Fibroblast of lung (primary cell): ENCODE measurements at regions not wholly inside any gene's neighbourhood (a gene's known extent, or its start where the extent isn't known, plus 50 kb on each side); places are given as distances from the start of the nearest gene placed in this dataset.

ENCODE experiments used
- CTCF ChIP-seq, 2 donors: IDR thresholded peaks in 1 of 2; conservative IDR thresholded peaks in 1 of 2; 1 replicate in 1 of 2; 2 replicates in 1 of 2; pipeline ENCODE4 v1.5.1; 2011 to 2012; ENCODE audit warnings: low read length in 2 of 2, control low read depth in 1 of 2, inconsistent platforms in 1 of 2, low read depth in 1 of 2, mild to moderate bottlenecking in 1 of 2
- EZH2 ChIP-seq: IDR thresholded peaks from 2 replicates; pipeline ENCODE4 v1.5.1; 2012; ENCODE audit warnings: low read length, control low read depth, mild to moderate bottlenecking; ENCODE audit errors: missing control alignments

- TF ChIP-seq CTCF (conservative IDR thresholded peaks at IDR 0.05 in 1 of 2, IDR thresholded peaks at IDR 0.05 in 1 of 2; ENCODE audit: low read depth in 1 of 2, low read length in 2 of 2), result no peak
- no peak for TF ChIP-seq EZH2
Measured at GRCh38 chr3:6612034-6612616, 248.8 kb upstream of the GRM7 start.
